GM13977 (cell line): ENCODE measurements at regions not wholly inside any gene's neighbourhood (a gene's known extent, or its start where the extent isn't known, plus 50 kb on each side); places are given as distances from the start of the nearest gene placed in this dataset.

Experiments used
- DNase-seq: peaks from one replicate; pipeline ENCODE4 v3.0.0; 2012; ENCODE audit warnings: low spot score
- in situ Hi-C: fragments of 300-500 bp; cut with MboI; formaldehyde crosslinking; loops from one replicate; pipeline ENCODE4 v1.12.0; 2022; ENCODE audit warnings: low sequenced_read_pairs, low pct_unique_long_range_greater_than_20kb, mixed read lengths, inconsistent platforms; ENCODE audit not compliant: unreplicated experiment
- TF ChIP-seq, protein P1 (sequence below): IDR thresholded peaks from 2 replicates; pipeline ENCODE4 v1.5.1; 2012; ENCODE audit warnings: mild to moderate bottlenecking, control low read depth; ENCODE audit not compliant: insufficient read depth; ENCODE audit errors: extremely low read depth, missing control alignments

DNA sequence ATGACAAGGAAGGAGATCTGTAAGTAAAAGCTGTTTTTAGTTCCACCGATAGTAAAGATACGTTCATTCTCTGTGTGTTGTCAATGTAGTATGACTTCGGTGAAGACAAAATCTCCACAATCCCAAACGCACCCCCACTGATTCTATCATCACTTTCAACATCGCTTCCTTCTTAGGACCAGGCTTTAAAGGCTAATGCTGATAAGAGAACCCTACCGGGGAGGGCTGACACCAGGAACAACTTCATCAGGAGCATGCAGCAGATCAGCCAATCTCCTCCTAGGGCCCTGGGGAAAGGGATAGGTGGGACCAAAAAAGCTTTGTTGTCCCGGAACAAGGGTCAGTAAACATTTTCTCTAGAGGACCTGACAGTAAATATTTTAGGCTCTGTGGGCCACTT is 334.1 kb downstream of the VPS13C start:
- TF ChIP-seq, protein P1, sequence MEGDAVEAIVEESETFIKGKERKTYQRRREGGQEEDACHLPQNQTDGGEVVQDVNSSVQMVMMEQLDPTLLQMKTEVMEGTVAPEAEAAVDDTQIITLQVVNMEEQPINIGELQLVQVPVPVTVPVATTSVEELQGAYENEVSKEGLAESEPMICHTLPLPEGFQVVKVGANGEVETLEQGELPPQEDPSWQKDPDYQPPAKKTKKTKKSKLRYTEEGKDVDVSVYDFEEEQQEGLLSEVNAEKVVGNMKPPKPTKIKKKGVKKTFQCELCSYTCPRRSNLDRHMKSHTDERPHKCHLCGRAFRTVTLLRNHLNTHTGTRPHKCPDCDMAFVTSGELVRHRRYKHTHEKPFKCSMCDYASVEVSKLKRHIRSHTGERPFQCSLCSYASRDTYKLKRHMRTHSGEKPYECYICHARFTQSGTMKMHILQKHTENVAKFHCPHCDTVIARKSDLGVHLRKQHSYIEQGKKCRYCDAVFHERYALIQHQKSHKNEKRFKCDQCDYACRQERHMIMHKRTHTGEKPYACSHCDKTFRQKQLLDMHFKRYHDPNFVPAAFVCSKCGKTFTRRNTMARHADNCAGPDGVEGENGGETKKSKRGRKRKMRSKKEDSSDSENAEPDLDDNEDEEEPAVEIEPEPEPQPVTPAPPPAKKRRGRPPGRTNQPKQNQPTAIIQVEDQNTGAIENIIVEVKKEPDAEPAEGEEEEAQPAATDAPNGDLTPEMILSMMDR, result no peak

GRCh38 chr15:61725251-61725650 is 335.0 kb downstream of the VPS13C start:
- DNase-seq, result no peak
- TF ChIP-seq, protein P1, result no peak
- in situ Hi-C loops, result no loop called here

More for the DNA sequence above, 334.1 kb downstream of the VPS13C start:
- no peak for DNase-seq
- in situ Hi-C loops, result no loop called here

DNA sequence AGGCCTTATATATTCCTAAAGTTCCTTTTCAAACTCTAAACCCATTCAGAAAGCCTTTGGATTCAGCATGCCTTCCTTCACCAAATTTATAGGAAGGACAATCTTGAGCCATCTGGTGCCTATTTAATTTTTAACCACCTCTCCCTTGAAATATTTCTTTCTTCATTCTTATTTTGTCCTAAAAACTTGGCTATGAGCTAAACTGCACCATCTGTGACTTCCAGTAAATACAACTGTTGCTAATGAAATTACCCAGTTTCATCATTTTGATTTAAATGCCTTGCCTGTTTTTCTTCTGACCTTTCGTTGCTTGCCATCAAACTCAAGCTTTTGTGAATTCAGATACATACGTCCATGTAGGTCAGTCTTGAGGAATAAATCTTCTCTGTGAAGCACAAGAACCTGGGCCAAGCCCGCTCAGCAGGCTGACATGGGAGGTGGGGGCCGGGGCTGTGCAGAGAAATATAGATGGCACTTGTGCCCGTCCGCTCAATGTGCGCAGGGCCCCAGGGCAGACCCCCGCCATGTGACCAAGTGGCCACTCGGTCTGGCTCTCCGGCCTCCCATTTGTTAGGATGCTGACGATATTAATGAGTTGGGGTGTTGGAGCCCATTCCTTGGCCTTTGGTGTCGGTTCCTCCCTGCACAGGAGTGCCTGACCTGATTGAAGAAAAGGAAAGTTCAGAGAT is 335.9 kb downstream of the VPS13C start:
- TF ChIP-seq, protein P1, result no peak
- no peak for DNase-seq
- in situ Hi-C loops, result no loop called here

DNA sequence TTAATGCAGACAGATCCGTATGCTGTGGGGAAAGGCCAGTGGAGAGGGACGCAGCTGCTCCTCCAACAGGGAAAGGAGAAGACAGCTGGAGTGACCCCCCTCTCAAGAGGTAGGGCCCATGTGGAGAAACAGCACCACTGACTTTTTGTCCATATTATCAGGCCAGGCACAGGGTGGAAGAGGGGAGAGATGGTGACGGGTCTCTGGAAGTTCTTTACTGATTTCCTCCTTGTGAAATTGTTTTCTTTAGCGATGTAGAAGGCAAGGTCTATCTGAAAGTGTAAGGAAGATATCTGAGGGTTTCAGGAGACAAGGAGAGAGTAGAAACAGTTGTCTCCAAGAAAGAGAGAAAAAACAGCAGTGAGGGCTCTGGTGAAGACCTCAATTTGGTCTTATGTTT is 338.8 kb downstream of the VPS13C start:
- DNase-seq, result no peak
- in situ Hi-C loops, result no loop called here
- TF ChIP-seq, protein P1, result no peak

GRCh38 chr15:61720197-61720704 is 340.0 kb downstream of the VPS13C start:
- in situ Hi-C loops, result no loop called here
- no peak for DNase-seq
- TF ChIP-seq, protein P1, result no peak

- no peak for DNase-seq
- TF ChIP-seq, protein P1, result no peak
- in situ Hi-C loops, result no loop called here
Observed at GRCh38 chr15:61715082-61715481, 345.2 kb downstream of the VPS13C start.
